Fibroblast of skin of scalp (primary cell): ENCODE measurements at regions not wholly inside any gene's neighbourhood (a gene's known extent, or its start where the extent isn't known, plus 50 kb on each side); places are given as distances from the start of the nearest gene placed in this dataset.

Source experiments
- DNase-seq: peaks from one replicate; pipeline ENCODE4 v3.0.0-alpha.2; 2013

GRCh38 chr18:51603111-51603510 lies 405.6 kb upstream of the MEX3C start:
- DNase-seq: no peak

GRCh38 chr18:51603551-51603950 lies 406.1 kb upstream of the MEX3C start:
- DNase-seq: no peak

GRCh38 chr18:51610481-51610880 lies 413.0 kb upstream of the MEX3C start:
- DNase-seq: no peak

GRCh38 chr18:51611326-51611725 lies 413.8 kb upstream of the MEX3C start:
- DNase-seq: no peak

GRCh38 chr18:51614033-51614432 lies 416.6 kb upstream of the MEX3C start:
- peak; percentile 8 for DNase-seq

GRCh38 chr18:51614967-51615571 lies 417.6 kb upstream of the MEX3C start:
- DNase-seq: no peak

- DNase-seq: no peak
Measured at GRCh38 chr18:51617167-51617566, 419.7 kb upstream of the MEX3C start.

GRCh38 chr18:51617572-51618260 lies 420.2 kb upstream of the MEX3C start:
- DNase-seq: no peak

GRCh38 chr18:51619283-51619682 lies 421.8 kb upstream of the MEX3C start:
- no peak for DNase-seq

GRCh38 chr18:51621113-51621863 lies 423.8 kb upstream of the MEX3C start:
- peak; percentile 65 for DNase-seq

GRCh38 chr18:51621864-51622160 lies 424.3 kb upstream of the MEX3C start:
- DNase-seq: no peak

GRCh38 chr18:51622702-51623101 lies 425.2 kb upstream of the MEX3C start:
- no peak for DNase-seq

- no peak for DNase-seq
Measured at GRCh38 chr18:51623653-51624052, 426.2 kb upstream of the MEX3C start.

- no peak for DNase-seq
Measured at GRCh38 chr18:51630706-51631105, 433.2 kb upstream of the MEX3C start.

GRCh38 chr18:51637881-51638280 lies 440.4 kb upstream of the MEX3C start:
- no peak for DNase-seq

GRCh38 chr18:51639541-51639940 lies 442.1 kb upstream of the MEX3C start:
- no peak for DNase-seq

GRCh38 chr18:51643483-51643882 lies 446.0 kb upstream of the MEX3C start:
- DNase-seq: no peak

- DNase-seq: no peak
Measured at GRCh38 chr18:51645607-51646006, 448.1 kb upstream of the MEX3C start.

- no peak for DNase-seq
Measured at GRCh38 chr18:51647346-51647745, 449.9 kb upstream of the MEX3C start.

- DNase-seq: no peak
Measured at GRCh38 chr18:51647942-51648341, 450.5 kb upstream of the MEX3C start.

- no peak for DNase-seq
Measured at GRCh38 chr18:51649796-51650195, 452.3 kb upstream of the MEX3C start.

GRCh38 chr18:51651761-51652160 lies 454.3 kb upstream of the MEX3C start:
- no peak for DNase-seq

- no peak for DNase-seq
Measured at GRCh38 chr18:51653507-51654213, 456.2 kb upstream of the MEX3C start.
